ENCODE measurements at regions not wholly inside any gene's neighbourhood (a gene's known extent, or its start where the extent isn't known, plus 50 kb on each side); places are given as distances from the start of the nearest gene placed in this dataset.

- TF ChIP-seq, protein P1, sequence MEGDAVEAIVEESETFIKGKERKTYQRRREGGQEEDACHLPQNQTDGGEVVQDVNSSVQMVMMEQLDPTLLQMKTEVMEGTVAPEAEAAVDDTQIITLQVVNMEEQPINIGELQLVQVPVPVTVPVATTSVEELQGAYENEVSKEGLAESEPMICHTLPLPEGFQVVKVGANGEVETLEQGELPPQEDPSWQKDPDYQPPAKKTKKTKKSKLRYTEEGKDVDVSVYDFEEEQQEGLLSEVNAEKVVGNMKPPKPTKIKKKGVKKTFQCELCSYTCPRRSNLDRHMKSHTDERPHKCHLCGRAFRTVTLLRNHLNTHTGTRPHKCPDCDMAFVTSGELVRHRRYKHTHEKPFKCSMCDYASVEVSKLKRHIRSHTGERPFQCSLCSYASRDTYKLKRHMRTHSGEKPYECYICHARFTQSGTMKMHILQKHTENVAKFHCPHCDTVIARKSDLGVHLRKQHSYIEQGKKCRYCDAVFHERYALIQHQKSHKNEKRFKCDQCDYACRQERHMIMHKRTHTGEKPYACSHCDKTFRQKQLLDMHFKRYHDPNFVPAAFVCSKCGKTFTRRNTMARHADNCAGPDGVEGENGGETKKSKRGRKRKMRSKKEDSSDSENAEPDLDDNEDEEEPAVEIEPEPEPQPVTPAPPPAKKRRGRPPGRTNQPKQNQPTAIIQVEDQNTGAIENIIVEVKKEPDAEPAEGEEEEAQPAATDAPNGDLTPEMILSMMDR (IDR thresholded peaks at IDR 0.05; ENCODE audit: control insufficient read depth, extremely low read depth, insufficient read depth): no peak
- no peak for DNase-seq (ENCODE audit: low read depth)
Measured at GRCh38 chr1:65049941-65050713, 83.8 kb upstream of the JAK1 start.

GRCh38 chr1:65050735-65051134, 84.4 kb upstream of the JAK1 start:
- no peak for DNase-seq (ENCODE audit: low read depth)
- peak overlapping the region; percentile 7; the same call in 1 of the 2 replicates for H3K4me3 ChIP-seq (ENCODE audit: low read depth, low read length)
- TF ChIP-seq, protein P1 (IDR thresholded peaks at IDR 0.05; ENCODE audit: control insufficient read depth, extremely low read depth, insufficient read depth): no peak

More at GRCh38 chr1:65049941-65050713, 83.8 kb upstream of the JAK1 start:
- 0 out of 2 replicates have a peak overlapping the region, but pooled peaks have one; percentile 7 for H3K4me3 ChIP-seq (ENCODE audit: low read depth, low read length)

DNA sequence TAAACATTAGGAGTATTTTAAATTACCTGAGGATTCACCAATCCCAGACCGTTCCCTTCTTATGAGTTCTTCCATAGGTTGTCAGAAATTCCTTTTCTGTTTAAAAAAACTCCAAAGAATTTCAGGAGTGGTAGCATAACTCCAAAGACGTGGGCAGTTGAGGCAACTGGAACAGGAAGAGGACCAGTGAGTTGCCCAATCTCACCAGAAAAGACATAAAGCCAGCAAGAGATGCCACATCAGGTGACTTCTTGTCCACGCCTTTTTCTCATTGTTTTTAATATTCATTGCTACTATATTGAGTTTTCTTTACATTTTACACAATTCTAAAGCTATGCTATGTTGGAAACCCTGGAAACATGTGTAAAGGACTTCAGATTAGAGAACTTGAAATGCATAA, 88.1 kb upstream of the JAK1 start:
- TF ChIP-seq, protein P1 (IDR thresholded peaks at IDR 0.05; ENCODE audit: control insufficient read depth, extremely low read depth, insufficient read depth): no peak
- DNase-seq (ENCODE audit: low read depth): no peak
- H3K4me3 ChIP-seq (ENCODE audit: low read depth, low read length): no peak overlapping the region

DNA sequence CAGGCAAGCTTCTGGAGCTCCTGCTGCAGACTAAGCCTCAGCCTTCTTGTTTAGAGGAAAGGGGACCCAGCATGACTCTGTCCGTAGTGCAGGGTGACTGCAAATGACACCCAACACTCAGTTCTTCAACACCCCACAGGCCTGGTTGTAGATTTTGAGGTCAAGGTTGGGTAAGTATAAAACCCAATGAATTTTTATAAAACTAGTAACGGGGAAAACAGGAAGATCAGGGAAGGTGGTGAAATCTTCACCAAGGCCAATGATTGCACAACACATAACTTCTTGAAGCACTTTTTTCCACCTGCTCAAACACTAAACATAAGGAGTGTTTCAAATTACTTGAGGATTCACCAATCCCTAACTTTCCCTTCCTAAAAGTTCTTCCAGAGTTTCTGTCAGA, 89.4 kb upstream of the JAK1 start:
- TF ChIP-seq, protein P1 (IDR thresholded peaks at IDR 0.05; ENCODE audit: control insufficient read depth, extremely low read depth, insufficient read depth): no peak
- no peak for DNase-seq (ENCODE audit: low read depth)
- no peak overlapping the region for H3K4me3 ChIP-seq (ENCODE audit: low read depth, low read length)

GRCh38 chr1:65056234-65056633, 89.9 kb upstream of the JAK1 start:
- DNase-seq (ENCODE audit: low read depth): no peak
- H3K4me3 ChIP-seq (ENCODE audit: low read depth, low read length): no peak overlapping the region
- TF ChIP-seq, protein P1 (IDR thresholded peaks at IDR 0.05; ENCODE audit: control insufficient read depth, extremely low read depth, insufficient read depth): no peak

DNA sequence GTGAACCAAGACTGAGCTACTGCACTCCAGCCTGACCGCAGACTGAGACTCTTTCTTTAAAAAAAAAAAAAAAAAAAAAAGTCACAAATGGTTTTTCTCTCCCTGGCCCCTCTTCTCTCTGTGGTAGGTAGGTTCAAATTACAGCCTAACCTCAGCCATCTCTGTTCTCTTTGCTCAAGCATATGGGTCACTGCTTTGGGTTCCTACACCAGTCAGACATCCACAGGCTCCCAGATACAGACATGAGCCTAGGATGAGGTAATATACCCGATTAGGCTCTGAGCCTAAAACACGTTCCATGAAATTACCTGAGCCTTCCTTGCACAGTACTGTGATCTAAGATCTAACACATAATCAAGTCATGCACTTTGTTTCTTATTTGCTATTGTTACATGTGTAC, 90.5 kb upstream of the JAK1 start:
- DNase-seq (ENCODE audit: low read depth): no peak
- H3K4me3 ChIP-seq (ENCODE audit: low read depth, low read length): no peak overlapping the region
- TF ChIP-seq, protein P1 (IDR thresholded peaks at IDR 0.05; ENCODE audit: control insufficient read depth, extremely low read depth, insufficient read depth): no peak
